ENCODE measurements at regions not wholly inside any gene's neighbourhood (a gene's known extent, or its start where the extent isn't known, plus 50 kb on each side); places are given as distances from the start of the nearest gene placed in this dataset.

DNA sequence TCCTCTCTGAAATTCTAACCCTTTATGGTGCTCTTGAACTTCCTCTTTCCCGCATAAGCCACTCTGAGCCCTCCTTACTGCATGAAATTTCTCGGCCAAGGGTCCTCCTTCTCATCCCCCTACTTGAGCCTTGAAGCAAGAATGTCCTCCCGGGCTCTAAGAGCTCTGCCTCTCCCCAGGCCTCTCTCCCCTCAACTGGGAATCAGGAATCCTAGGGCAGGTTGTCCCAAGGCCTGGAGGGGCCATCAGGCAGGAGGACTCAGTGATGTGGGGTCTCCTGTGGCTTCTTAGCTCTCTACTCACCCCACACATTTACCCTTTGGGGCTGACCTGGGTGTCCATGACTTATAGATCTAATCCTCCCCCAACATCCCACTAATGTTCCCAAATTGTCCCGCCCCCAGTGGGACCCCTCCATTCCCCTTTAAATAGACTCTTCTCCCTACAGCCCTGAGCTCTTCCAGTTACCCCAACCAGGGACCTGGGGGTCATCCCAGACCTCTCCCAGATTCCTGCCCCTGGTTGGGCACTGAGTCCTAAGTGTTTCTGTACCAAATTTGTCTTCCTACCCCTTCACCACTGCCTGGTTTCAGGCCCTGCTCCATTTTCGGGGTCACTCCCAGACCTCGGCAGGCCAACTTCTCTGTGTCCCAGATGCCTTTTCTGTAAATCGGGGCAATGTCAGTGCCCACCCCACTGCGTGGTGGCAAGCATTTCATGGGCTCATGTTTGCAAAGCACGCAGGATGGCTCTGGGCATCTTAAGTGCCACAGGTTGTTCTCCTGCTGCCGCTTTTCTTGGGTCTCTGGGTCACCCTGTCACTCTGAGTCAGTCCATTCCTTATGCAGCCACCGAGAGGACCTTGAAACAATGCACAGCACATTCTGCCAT, 171.2 kb downstream of the ASB1 start:
- TF ChIP-seq POLR2A (IDR thresholded peaks at IDR 0.05) = no peak
- TF ChIP-seq, protein P1, sequence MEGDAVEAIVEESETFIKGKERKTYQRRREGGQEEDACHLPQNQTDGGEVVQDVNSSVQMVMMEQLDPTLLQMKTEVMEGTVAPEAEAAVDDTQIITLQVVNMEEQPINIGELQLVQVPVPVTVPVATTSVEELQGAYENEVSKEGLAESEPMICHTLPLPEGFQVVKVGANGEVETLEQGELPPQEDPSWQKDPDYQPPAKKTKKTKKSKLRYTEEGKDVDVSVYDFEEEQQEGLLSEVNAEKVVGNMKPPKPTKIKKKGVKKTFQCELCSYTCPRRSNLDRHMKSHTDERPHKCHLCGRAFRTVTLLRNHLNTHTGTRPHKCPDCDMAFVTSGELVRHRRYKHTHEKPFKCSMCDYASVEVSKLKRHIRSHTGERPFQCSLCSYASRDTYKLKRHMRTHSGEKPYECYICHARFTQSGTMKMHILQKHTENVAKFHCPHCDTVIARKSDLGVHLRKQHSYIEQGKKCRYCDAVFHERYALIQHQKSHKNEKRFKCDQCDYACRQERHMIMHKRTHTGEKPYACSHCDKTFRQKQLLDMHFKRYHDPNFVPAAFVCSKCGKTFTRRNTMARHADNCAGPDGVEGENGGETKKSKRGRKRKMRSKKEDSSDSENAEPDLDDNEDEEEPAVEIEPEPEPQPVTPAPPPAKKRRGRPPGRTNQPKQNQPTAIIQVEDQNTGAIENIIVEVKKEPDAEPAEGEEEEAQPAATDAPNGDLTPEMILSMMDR (IDR thresholded peaks at IDR 0.05 in 8 of 11, conservative IDR thresholded peaks at IDR 0.05 in 3 of 11) = no peak

Data from spleen (tissue), 7 donors.